Fibroblast of mammary gland (primary cell): ENCODE measurements at regions not wholly inside any gene's neighbourhood (a gene's known extent, or its start where the extent isn't known, plus 50 kb on each side); places are given as distances from the start of the nearest gene placed in this dataset.
"Not testable (repeated sequence)": the region's sequence is repeated elsewhere in the genome, so short reads cannot be mapped to it uniquely, and the experiment has no call there.

ENCODE experiments used
- DNase-seq: peaks from one replicate; pipeline ENCODE4 v3.0.0-alpha.2; 2010; ENCODE audit warnings: low read depth
- H3K4me3 ChIP-seq: 2 replicates; pipeline ENCODE4 v1.5.1; 2011; ENCODE audit warnings: low read depth, mild to moderate bottlenecking, low read length, moderate library complexity; ENCODE audit not compliant: control insufficient read depth

- DNase-seq, result peak; percentile 2
Observed at GRCh38 chr11:3583476-3583875, 58.3 kb downstream of the ART5 start.

GRCh38 chr11:3581389-3581725 lies 60.4 kb downstream of the ART5 start:
- H3K4me3 ChIP-seq, DNase-seq: not testable (repeated sequence)

More at GRCh38 chr11:3583476-3583875, 58.3 kb downstream of the ART5 start:
- not testable (repeated sequence) for H3K4me3 ChIP-seq

- not testable (repeated sequence) for H3K4me3 ChIP-seq, DNase-seq
Observed at GRCh38 chr11:3580487-3581388, 61.1 kb downstream of the ART5 start.

- not testable (repeated sequence) for DNase-seq, H3K4me3 ChIP-seq
Observed at GRCh38 chr11:3579600-3580459, 62.0 kb downstream of the ART5 start.

- not testable (repeated sequence) for DNase-seq
Observed at GRCh38 chr11:3576066-3576604, 65.7 kb downstream of the ART5 start.

GRCh38 chr11:3572976-3573647 lies 68.7 kb downstream of the ART5 start:
- not testable (repeated sequence) for DNase-seq, H3K4me3 ChIP-seq

More at GRCh38 chr11:3576066-3576604, 65.7 kb downstream of the ART5 start:
- H3K4me3 ChIP-seq, result not testable (repeated sequence)

GRCh38 chr11:3571752-3572151 lies 70.0 kb downstream of the ART5 start:
- H3K4me3 ChIP-seq, DNase-seq: not testable (repeated sequence)

- H3K4me3 ChIP-seq, DNase-seq: not testable (repeated sequence)
Observed at GRCh38 chr11:3565838-3566237, 76.0 kb downstream of the ART5 start.

- not testable (repeated sequence) for DNase-seq, H3K4me3 ChIP-seq
Observed at GRCh38 chr11:3564383-3564782, 77.4 kb downstream of the ART5 start.

- H3K4me3 ChIP-seq, DNase-seq: not testable (repeated sequence)
Observed at GRCh38 chr11:3554621-3555020, 87.2 kb downstream of the ART5 start.

- DNase-seq, result not testable (repeated sequence)
Observed at GRCh38 chr11:3544990-3545389, 96.8 kb downstream of the ART5 start.

GRCh38 chr11:3538220-3538619 lies 103.6 kb downstream of the ART5 start:
- DNase-seq, H3K4me3 ChIP-seq: not testable (repeated sequence)

More at GRCh38 chr11:3544990-3545389, 96.8 kb downstream of the ART5 start:
- not testable (repeated sequence) for H3K4me3 ChIP-seq

GRCh38 chr11:3537254-3537653 lies 104.5 kb downstream of the ART5 start:
- not testable (repeated sequence) for DNase-seq, H3K4me3 ChIP-seq

GRCh38 chr11:3532958-3533357 lies 108.8 kb downstream of the ART5 start:
- not testable (repeated sequence) for DNase-seq

GRCh38 chr11:3531280-3531679 lies 110.5 kb downstream of the ART5 start:
- DNase-seq, result not testable (repeated sequence)

More at GRCh38 chr11:3532958-3533357, 108.8 kb downstream of the ART5 start:
- H3K4me3 ChIP-seq, result not testable (repeated sequence)

GRCh38 chr11:3523567-3523966 lies 118.2 kb downstream of the ART5 start:
- DNase-seq, H3K4me3 ChIP-seq: not testable (repeated sequence)

More at GRCh38 chr11:3531280-3531679, 110.5 kb downstream of the ART5 start:
- not testable (repeated sequence) for H3K4me3 ChIP-seq

- not testable (repeated sequence) for DNase-seq
Observed at GRCh38 chr11:3520905-3521304, 120.9 kb downstream of the ART5 start.

GRCh38 chr11:3519841-3520240 lies 122.0 kb downstream of the ART5 start:
- not testable (repeated sequence) for H3K4me3 ChIP-seq, DNase-seq

More at GRCh38 chr11:3520905-3521304, 120.9 kb downstream of the ART5 start:
- H3K4me3 ChIP-seq, result not testable (repeated sequence)
